NCI-H524 (cell line): ENCODE measurements at regions not wholly inside any gene's neighbourhood (a gene's known extent, or its start where the extent isn't known, plus 50 kb on each side); places are given as distances from the start of the nearest gene placed in this dataset.
A peak's percentile ranks its signal among the peaks of the same experiment; 100 is the strongest.
"Not testable (repeated sequence)": the region's sequence is repeated elsewhere in the genome, so short reads cannot be mapped to it uniquely, and the experiment has no call there.

Experiments used
- DNase-seq, 2 experiments: peaks; one replicate each; lab custom pipeline; 2025; lab: John Stamatoyannopoulos, UW

DNA sequence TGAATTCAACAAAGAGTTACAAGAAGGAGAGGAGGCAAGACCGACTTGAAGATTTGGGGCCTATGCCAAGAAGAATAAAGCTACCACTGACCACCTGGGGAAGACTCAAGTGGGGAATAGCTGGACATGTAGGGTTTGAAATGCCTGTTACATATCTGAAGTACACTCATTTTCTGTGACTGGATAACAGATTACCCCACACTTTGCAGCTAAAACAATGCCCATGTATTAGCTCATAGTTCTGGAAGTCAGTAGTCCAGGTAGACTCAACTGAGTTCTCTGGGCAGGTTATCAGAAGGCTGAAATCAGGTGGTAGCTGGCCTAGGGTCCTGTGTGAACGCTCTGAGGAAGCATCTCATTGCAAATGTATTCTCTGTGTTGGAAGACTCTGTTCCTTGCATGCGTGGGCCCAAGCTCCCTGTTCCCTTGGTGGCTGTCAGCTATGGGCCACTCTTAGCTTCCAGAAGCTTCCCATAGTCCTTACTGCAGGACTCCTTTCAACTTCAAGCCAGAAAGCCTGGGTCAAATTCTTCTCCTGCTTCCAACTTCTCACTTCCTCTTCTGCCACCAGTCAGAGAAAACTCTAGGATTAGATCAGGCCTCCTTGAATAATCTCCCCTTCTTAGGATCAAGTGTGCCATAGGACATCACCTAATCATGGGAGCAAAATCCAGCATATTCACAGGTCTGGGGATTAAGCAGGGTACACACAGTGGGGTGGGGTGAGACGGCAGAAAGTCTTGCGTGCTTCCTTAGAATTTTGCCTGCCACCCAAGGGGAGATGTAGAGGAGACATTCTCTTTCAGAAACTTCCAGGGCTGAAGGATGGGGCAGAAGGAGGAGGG lies 187.8 kb downstream of the SHQ1 start:
- no peak for DNase-seq

DNA sequence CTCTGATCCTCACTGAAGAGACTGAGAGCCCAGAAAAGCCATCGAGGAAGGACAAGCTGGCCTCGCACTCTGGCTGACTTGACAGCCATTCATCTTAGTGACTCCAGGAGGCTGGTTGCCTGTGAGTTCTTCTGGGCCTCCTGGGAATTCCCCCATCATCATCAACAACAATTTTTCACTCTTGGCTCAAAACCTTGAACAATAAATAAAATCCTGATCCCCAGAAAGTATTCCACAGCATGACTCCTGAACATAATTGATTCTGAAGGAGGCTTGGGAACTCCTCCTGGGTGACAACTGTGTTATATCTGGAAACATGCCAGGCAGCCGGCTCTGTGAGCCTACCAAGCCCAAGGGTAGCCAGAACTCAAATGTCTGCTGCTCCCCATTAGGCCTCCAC lies 188.6 kb downstream of the SHQ1 start:
- DNase-seq = peak; percentile 40 to 68

DNA sequence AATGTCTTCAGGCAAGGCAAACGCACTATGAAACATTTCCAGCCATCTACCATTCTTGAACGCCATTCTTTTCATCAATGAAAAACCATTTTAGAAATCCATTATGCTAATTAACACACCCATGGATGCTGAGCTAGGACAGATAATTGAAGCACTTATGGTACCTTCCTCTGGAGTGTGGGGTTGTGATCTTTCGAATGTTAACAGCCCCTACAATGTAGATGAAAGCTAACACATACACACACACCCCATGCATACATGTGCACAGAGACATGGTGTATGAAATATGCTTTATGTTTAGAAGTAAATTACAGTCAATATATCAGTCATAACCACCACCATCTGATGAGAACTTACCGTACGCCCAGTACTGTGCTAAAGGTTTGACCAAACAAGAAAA lies 189.1 kb downstream of the SHQ1 start:
- no peak for DNase-seq

DNA sequence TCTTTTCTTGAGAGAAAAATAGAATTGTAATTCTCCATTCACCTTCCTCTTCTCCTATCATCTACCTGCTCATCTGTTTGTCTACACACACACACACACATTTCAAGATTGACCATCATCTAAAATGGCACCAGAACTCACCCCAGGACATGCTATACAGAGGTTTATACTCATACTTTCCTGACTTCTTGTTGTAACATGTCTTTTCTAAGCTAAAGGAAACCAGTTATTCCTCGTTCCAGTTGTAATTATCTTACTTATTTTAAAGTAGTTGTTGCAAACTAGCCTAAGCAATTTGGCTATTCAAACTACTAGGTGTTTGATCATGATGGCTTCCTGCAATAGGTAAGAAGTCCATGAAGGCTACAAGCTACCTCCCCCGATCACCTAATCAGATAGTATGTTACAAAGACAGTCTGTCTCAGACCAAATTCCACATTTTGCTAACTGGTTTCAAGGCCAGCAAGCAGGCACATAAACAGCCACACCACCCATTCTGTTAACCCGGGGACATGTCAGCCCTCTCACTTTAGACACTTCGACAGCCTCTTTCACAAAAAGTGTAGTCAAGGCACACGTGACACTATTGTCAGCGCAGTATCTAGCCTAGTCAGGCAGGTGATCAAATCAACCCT lies 189.7 kb downstream of the SHQ1 start:
- DNase-seq = no peak

DNA sequence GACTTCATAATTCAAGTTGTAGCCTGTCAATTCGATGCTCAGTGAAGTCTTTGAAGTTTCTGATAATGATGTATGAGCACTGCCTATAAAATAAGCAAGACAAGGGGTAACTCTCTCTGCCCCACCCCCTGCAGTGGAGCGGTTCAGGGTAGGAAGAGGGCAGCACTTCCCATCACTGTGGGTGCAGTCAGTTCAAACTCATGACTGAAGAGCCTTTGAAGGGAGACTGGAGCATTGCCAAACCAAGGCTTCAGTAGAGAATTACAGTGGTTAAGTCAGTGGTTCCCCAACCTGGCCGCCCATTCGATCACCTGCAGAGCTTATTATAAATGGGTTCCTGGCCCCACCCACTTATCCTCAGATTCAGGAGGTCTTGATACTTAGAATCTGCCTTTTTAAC lies 190.6 kb downstream of the SHQ1 start:
- DNase-seq = no peak

DNA sequence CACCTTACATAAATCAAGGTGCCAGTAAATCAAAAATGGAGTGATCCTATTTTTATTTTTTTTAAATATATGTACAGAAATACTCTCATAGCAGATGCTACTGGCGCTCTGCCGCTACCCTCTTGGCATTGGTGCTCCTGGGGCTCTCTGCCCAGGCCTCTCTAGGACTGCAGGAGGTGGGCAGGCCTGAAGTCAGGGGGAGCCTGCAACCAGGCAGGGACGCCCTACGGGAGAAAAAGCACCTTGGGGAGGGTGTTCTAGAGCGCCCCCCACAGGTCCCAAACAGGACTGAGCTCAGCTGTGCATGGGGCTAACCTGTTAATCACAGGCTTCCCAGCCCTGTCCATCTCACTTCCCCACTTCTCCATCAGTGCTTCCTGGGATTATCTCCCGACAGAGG lies 192.5 kb downstream of the SHQ1 start:
- DNase-seq = no peak

DNA sequence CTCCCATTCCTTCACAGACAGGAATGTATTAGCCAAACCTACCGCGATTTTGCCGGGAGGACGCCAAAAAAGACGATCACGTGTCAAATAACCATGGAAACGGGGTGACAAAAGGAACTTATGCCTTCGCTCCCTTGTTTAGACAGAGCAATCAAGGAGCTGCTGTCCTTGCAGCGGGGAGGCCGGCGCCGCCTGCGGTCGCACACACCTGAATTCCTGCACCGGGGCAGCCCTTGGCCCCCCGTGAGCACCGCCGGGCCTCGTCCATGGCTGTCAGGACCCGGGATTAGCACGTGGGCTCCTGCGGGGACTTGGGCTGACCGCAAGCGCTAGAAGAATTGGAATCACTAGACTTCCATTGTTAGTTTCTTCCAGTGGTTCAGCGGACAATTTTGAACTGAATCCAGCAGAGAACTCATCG lies 193.1 kb downstream of the SHQ1 start:
- no peak for DNase-seq

DNA sequence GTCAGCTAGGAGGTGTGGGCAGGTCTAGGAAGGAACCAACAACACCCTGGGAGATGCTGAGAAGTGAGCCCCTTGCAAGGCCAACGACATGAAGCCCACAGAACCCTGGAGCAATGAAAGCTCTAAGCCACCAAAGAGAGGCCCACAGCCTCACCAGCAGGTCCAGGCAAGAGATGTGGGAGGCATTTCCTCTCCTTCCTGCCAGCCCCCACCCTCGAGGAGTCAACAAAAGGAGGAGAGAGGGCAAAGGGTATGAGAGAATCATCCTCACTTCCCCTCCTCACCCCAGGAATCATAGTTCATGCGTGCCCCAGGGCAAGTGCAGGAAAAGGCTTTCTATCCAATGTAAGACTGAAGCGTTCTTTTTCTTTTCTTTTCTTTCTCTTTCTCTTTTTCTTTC lies 195.8 kb downstream of the SHQ1 start:
- DNase-seq = no peak

DNA sequence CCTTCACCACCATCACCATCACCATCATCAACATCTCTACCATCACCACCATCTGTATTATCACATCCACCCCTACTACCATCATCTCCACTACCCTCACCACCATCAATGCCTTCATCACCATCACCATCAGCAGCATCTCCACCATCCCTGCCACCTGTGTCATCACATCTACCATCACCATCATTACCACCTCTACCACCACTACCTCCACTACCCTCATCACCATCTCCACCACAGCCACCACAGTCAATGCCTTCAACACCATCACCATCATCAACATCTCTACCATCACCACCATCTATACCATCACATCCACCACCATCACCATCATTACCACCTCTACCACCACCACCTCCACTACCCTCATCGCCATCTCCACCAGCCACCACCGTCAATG lies 196.7 kb downstream of the SHQ1 start:
- no peak for DNase-seq

DNA sequence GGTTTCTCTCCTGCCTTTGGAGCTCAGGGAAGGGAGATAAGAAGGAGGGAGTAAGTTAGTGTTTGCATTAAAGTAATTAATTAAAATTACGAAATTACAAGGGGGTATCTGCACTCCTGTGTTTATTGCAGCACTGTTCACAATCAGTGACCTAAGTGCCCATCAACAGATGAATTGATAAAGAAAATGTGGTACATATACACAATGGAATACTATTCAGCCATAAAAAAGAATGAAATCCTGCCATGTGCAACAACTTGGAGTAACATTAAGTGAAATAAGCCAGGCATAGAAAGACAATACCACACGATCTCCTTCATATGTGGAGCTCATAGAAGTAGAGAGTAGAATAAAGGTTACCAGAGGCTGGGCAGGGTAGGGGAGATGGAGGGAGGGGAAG lies 202.0 kb downstream of the SHQ1 start:
- DNase-seq = no peak

DNA sequence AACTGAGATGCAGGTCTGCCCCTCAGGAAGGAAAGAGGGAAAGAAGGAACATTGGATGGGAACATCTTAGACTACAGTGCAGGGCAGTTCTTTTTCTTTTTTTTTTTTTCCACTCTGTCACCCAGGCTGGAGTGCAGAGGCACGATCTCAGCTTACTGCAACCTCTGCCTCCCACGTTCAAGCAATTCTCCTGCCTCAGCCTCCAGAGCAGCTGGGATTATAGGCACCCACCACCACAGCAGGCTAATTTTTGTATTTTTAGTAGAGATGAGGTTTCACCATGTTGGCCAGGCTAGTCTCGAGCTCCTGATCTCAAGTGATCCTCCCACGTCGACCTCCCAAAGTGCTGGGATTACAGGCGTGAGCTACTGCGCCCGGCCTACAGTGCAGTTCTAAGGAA lies 204.6 kb downstream of the SHQ1 start:
- DNase-seq = not testable (repeated sequence)

DNA sequence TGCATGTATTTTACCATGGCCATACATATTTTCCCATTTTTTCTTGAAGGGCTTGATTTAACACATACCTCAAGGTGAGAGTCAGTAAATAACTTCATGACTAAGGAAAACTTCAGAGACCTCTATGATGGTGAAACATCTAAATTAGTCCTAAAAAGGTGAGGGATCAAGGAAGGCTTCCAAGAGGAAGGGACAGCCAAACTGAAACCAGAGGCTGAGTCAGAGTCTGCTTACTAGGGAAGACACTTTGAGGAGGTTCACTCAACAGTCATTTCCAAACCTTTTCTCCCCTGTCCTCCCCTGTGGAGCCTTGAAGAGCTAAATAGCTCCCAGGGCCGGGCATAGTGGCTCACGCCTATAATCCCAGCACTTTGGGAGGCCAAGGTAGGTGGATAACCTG lies 206.6 kb downstream of the SHQ1 start:
- no peak for DNase-seq

DNA sequence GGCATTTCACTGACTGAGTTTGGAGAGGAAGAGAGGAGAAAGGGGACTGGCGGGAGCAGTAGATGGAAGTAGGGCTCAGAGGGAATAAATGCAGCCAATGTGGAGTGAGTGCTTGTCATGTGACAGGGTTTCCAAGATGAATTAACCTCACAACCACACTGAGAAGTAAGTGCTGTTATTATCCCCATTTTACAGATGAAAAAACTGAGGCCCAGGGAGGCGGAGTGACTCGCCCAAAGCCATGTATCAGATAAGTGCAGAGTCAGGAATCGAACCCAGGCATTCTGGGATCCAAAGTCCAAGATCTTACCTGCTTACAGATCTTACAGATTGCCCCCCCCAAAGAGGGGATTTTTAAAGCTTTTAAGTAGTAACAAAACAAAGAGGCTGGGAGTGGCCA lies 207.2 kb downstream of the SHQ1 start:
- DNase-seq = no peak

DNA sequence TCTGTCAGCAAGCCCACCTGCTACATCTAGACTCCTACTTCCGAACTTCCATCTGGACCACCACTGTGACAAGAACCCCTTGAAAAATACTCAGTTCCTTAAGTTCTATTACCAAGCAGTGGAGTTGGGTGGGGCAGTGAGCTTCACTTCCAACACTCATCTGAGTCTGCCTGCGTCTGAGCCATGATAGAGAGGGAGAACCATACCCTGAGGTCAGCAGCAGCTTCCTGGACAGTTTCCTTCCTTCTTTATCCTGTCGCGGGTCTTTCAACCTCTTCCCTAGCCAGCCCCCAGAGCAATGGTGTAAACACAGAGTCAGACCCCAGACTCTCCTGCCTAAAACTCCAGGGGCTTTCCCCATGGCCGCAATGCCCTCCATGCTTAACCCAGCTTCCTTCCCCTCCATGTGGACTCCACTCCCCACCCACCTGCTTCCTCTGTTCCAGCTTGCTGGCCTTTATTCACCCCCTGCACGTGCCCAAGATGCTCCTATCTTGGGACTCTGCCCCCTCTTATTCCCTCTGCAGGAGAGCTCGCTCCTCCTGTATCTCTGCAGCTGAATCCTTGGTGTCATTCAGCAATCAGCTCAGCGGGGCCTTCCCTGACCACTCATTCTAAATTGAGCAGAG lies 211.2 kb downstream of the SHQ1 start:
- DNase-seq = no peak

DNA sequence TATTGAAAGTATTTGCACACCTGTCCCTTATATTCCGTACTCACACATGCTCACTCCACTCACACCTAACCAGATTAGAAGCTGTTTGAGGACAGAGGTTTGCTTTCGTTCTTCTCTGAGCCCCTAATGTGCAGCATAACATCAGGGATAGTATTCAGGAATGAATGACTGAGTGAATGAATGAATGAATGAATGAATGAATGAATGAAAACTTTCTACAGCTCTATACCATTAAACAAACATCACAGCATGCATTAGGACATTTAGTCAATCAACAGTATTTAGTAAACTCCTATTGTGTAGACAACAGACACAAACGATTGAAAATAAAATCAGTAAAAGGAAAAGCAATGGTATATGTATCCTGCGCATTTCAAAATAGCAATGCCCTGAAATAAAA lies 212.7 kb downstream of the SHQ1 start:
- DNase-seq = no peak

DNA sequence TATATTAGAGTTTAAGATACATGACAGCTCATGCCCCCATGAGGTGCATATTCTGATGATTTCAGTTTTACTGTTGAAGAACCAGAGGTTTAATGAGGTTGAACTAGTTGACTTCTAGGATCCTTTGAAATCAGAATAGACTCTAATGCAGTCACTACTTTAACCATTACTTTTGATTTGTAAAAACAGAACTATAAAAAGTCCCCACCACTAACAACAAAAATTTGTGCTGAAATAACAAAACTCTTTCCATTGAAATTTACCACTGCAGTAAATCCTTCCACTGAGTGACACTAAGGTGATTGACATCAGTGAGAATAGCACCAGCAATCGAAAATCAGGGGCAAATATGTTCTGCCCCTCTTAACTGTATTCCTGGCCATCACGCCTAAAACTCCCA lies 214.1 kb downstream of the SHQ1 start:
- no peak for DNase-seq

DNA sequence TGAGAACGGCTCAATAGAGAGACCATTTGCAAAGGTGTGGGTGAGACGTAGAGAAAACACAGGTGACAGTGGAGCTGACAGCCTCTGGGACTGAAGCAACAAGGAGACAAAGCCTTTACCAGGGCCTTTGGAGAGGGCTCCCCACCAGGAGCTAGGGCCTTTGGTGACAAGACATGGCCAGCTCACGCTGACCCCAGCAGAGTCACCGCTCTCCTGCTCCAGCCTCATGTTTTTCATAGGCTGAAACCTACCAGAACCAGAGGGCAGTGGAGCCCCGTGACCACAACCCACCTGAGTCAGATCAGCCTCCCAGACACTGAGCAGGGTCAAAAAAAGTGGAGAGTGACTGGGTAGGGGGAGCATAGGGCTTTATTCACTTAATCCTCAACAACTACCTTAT lies 214.7 kb downstream of the SHQ1 start:
- no peak for DNase-seq

DNA sequence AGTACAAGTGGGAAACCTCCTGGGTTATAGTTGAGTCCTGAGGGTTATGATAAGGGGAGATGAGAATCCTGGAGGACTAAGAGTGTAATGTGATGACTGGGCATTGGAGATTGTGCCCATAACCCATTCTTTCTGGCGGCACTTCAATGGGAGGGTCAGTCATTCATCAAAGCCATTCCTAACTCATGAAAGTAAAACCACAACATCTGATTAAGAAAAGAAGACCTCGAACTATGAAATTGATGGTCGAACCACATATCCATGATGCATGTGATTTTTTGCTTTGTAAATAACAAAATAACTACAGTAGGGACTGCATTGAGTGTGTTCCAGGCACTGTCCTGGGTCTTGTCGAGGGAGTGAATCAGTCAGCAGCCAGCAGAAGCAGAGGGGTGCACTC lies 215.1 kb downstream of the SHQ1 start:
- no peak for DNase-seq

DNA sequence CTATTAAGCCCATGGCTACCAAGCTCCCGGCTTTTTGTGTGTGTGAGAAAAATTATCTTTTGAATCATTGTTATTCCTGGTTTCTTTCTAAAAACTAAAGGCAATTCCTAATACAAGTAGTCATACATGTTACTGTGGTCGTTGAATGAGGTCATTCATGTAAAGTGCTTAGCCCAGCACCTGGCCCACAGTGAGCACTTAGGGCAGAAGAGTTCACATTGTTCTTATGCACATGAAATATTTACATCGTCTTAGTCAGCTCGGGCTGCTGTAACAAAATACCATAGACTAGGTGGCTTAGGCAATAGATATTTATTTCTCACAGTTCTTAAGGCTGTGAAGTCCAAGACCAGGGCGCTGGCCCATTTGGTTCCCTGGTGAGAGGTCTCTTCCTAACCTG lies 216.1 kb downstream of the SHQ1 start:
- DNase-seq = no peak

DNA sequence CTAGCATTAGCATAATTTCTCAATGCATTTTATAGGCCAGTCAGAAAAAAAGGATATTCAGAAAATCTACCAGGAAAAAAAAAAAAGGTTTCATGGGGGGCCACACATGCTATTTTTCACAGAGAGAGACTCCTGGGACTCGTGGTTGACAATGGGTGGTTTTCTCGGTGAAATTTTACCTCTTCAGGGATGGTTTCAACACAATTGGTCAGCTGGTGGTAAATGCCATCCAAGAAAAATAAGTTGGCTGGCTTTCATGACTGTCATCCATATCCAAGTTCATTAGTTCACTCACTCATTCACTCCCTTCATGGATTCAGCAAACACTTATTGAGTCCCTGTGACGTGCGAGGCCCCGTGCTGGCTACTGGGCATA lies 217.3 kb downstream of the SHQ1 start:
- DNase-seq = no peak

DNA sequence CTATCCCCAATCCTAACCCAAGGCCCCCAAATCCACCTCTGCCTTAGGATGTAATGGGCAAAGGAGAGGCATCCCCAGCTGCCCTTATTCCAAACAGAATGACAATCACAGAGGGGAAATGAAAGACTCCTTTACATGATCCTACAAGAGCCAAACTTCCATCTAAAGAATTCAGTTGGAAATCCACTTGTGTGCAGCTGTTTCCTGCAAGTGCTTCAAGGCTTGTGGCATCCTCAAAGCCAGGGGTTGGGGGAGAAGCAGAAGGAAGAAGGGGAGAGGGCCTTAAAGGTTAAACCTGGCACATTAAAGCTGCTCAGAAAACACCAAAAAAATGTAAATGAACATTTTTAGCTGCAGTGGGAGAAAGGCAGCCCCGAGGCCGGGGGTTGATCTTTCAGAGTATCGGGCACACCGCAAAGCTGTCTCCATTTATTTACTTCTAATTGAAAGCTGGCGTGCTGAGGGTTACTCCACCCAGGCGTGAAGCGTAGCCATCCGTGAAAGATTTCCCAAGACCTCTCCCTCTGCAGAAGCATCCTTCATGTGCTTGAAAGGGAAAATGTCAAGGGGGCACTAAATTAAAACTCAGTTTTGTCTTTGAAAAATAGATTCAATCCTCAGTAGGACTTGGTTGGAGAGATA lies 217.8 kb downstream of the SHQ1 start:
- no peak for DNase-seq

DNA sequence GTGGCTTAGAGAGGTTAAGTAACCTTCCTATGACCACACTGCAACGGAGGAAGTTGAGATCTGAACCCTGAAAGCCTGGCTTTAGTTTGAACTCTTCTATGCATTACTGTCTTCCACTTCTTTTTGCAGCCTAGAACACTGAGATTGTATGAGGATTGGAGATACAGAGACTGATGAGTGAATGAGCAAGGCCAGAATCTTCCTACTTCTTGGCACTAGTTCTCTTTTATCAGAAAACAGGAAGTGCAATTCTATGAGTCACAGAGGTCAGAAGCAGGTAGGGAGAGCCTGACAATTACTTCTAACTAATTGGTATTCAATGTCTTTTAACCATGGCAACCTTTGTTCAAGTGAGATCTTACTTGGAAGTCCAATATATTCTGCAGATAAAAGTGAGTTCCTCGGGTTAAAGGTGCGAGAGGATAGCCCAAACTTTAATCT lies 219.0 kb downstream of the SHQ1 start:
- DNase-seq = no peak

DNA sequence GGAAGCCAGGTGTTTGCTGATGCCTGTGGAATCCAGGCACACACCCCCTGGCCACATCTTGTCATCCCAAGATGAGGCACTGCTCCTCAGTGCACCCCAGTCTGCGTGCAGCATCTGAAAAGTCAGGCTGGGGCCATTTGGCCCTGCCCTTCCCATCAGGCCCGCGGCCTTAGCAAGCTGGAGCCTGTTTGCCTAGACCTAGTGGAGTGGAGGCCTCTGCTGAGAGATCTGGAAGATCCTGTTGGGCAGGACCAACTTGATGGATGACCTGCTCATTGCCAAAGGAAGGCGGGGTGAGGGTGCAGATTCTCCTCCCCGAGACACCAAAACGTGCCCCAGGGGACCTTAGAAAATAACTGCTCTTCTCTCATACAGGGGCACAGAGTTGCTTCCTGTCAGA lies 220.2 kb downstream of the SHQ1 start:
- no peak for DNase-seq
